Osteocyte (in vitro differentiated cells): ENCODE measurements at regions not wholly inside any gene's neighbourhood (a gene's known extent, or its start where the extent isn't known, plus 50 kb on each side); places are given as distances from the start of the nearest gene placed in this dataset.

ENCODE experiments used
- DNase-seq: peaks from one replicate; pipeline ENCODE4 v3.0.0; 2021; ENCODE audit warnings: mixed read lengths; ENCODE audit not compliant: unreplicated experiment; ENCODE audit errors: extremely low spot score
- H3K27ac Mint-ChIP-seq: one replicate; pipeline ENCODE4 v1.8.0; 2021; ENCODE audit warnings: mild to moderate bottlenecking, mixed read lengths; ENCODE audit not compliant: unreplicated experiment
- H3K27me3 Mint-ChIP-seq: one replicate; pipeline ENCODE4 v1.8.0; 2021; ENCODE audit warnings: mixed read lengths; ENCODE audit not compliant: unreplicated experiment
- H3K36me3 Mint-ChIP-seq: one replicate; pipeline ENCODE4 v1.8.0; 2021; ENCODE audit warnings: mixed read lengths; ENCODE audit not compliant: unreplicated experiment
- H3K4me1 Mint-ChIP-seq: one replicate; pipeline ENCODE4 v1.8.0; 2021; ENCODE audit warnings: mixed read lengths; ENCODE audit not compliant: unreplicated experiment
- H3K4me3 Mint-ChIP-seq: one replicate; pipeline ENCODE4 v1.8.0; 2021; ENCODE audit warnings: mild to moderate bottlenecking, moderate library complexity, mixed read lengths; ENCODE audit not compliant: unreplicated experiment
- H3K9me3 Mint-ChIP-seq: one replicate; pipeline ENCODE4 v1.8.0; 2021; ENCODE audit warnings: mixed read lengths; ENCODE audit not compliant: unreplicated experiment
- TF ChIP-seq, protein P1 (sequence below): fragments of 200-600 bp; sonication (generic); IDR thresholded peaks from 2 replicates; pipeline ENCODE4 v1.5.0; 2021; ENCODE audit warnings: antibody characterized with exemption, mild to moderate bottlenecking, moderate library complexity

GRCh38 chr12:108046135-108046534, 83.0 kb upstream of the WSCD2 start:
- no peak overlapping the region for H3K27ac Mint-ChIP-seq
- TF ChIP-seq, protein P1, sequence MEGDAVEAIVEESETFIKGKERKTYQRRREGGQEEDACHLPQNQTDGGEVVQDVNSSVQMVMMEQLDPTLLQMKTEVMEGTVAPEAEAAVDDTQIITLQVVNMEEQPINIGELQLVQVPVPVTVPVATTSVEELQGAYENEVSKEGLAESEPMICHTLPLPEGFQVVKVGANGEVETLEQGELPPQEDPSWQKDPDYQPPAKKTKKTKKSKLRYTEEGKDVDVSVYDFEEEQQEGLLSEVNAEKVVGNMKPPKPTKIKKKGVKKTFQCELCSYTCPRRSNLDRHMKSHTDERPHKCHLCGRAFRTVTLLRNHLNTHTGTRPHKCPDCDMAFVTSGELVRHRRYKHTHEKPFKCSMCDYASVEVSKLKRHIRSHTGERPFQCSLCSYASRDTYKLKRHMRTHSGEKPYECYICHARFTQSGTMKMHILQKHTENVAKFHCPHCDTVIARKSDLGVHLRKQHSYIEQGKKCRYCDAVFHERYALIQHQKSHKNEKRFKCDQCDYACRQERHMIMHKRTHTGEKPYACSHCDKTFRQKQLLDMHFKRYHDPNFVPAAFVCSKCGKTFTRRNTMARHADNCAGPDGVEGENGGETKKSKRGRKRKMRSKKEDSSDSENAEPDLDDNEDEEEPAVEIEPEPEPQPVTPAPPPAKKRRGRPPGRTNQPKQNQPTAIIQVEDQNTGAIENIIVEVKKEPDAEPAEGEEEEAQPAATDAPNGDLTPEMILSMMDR = no peak
- H3K4me1 Mint-ChIP-seq = no peaks in the 10 kb centered on the region
- DNase-seq = no peak
- H3K36me3 Mint-ChIP-seq = no peaks in the 10 kb centered on the region
- no peaks in the 10 kb centered on the region for H3K9me3 Mint-ChIP-seq
- H3K27me3 Mint-ChIP-seq = no peaks in the 10 kb centered on the region
- H3K4me3 Mint-ChIP-seq = no peak overlapping the region

DNA sequence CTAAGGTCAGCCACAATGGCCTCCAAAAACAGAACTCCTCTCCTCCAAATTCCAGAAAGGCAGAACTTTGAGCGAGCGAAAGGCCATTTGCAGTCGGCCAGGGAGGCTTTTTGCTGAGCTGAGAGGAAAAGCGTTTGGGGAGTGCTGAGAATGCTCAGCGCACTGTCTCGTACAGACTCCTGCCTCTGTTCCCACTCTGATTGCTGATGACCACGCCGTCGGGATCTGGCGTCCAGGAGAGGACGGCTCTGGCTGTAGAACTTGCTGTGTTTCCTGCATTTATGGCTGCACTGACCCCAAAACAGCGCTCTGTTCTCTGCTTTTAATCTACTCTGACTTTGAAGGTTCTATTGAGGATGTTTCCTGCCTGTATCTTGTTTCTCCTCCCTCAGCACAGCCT, 82.4 kb upstream of the WSCD2 start:
- Mint-ChIP-seq H3K9me3 (no peaks in the 10 kb centered on the region), H3K4me1 (no peaks in the 10 kb centered on the region), H3K4me3 (no peak overlapping the region), H3K27ac (no peak overlapping the region), H3K36me3 (no peaks in the 10 kb centered on the region), H3K27me3 (no peaks in the 10 kb centered on the region)
- TF ChIP-seq, protein P1 = no peak
- DNase-seq = no peak

DNA sequence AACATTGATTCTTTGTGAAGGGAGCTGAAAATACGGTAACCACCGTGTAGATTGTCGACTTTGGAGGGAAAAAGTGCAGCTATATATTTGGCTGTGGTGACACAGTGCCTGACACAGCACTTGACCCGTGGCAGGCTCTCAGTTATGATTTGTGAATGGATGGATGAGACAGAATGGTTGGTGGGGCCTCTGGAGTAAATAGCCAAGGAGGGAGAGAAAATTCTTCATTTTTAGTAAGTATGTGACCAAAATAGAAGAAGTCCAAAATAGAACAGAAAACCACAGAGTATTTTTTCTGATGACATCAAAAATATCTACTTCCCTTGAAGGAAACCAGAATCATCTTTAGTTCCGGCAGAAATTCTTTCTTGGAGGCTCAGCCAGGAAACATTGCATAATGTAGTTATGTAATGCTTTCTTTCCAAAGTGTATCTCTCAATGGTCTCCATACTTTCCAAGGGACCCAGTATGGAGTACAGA, 82.0 kb upstream of the WSCD2 start:
- no peaks in the 10 kb centered on the region for H3K9me3 Mint-ChIP-seq
- no peak overlapping the region for H3K27ac Mint-ChIP-seq
- no peak overlapping the region for H3K4me3 Mint-ChIP-seq
- no peaks in the 10 kb centered on the region for H3K4me1 Mint-ChIP-seq
- H3K36me3 Mint-ChIP-seq = no peaks in the 10 kb centered on the region
- H3K27me3 Mint-ChIP-seq = no peaks in the 10 kb centered on the region
- no peak for DNase-seq
- TF ChIP-seq, protein P1 = no peak

- H3K4me1 Mint-ChIP-seq = no peaks in the 10 kb centered on the region
- no peaks in the 10 kb centered on the region for H3K27me3 Mint-ChIP-seq
- no peaks in the 10 kb centered on the region for H3K9me3 Mint-ChIP-seq
- H3K36me3 Mint-ChIP-seq = no peaks in the 10 kb centered on the region
- TF ChIP-seq, protein P1 = no peak
- H3K4me3 Mint-ChIP-seq = no peak overlapping the region
- no peak for DNase-seq
- no peak overlapping the region for H3K27ac Mint-ChIP-seq
These were observed 80.4 kb upstream of the WSCD2 start for GRCh38 chr12:108048686-108049085.

DNA sequence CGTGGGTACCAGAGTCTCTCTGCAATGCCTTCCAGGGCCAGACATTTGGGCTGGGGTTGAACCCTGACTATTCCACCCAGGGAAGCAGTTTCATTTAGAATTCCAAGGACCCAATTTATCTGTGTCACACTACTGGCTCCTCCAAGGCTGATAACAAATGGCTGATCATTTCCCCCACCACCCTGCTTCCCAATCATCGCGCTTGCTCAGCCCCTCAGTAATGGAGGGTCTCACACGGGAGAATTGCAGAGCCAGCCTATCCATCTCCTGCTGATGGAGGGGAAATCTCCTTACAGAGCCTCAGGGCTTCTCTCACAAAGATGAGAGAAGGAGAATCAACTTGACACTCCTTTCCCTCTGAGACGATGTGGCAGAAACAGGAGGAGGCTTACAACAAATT, 78.4 kb upstream of the WSCD2 start:
- no peaks in the 10 kb centered on the region for H3K36me3 Mint-ChIP-seq
- DNase-seq = no peak
- no peaks in the 10 kb centered on the region for H3K9me3 Mint-ChIP-seq
- peaks cover 4% of the 10 kb centered on the region for H3K27me3 Mint-ChIP-seq
- H3K4me3 Mint-ChIP-seq = no peak overlapping the region
- TF ChIP-seq, protein P1 = no peak
- H3K4me1 Mint-ChIP-seq = no peaks in the 10 kb centered on the region
- H3K27ac Mint-ChIP-seq = no peak overlapping the region
